Activated naive CD4-positive, alpha-beta T cell treated with anti-CD3 and anti-CD28 coated beads, Interleukin-2, amount 50 U/mL, for 24 hours (primary cell): ENCODE measurements at regions not wholly inside any gene's neighbourhood (a gene's known extent, or its start where the extent isn't known, plus 50 kb on each side); places are given as distances from the start of the nearest gene placed in this dataset.

Experiments
- H3K27ac Mint-ChIP-seq: one replicate; pipeline ENCODE4 v1.8.0; 2021; ENCODE audit warnings: mild to moderate bottlenecking, mixed read lengths
- H3K27me3 Mint-ChIP-seq: one replicate; pipeline ENCODE4 v1.8.0; 2021; ENCODE audit warnings: mixed read lengths
- H3K36me3 Mint-ChIP-seq: one replicate; pipeline ENCODE4 v1.8.0; 2021; ENCODE audit warnings: mixed read lengths
- H3K4me1 Mint-ChIP-seq: one replicate; pipeline ENCODE4 v1.8.0; 2021; ENCODE audit warnings: mixed read lengths
- H3K4me3 Mint-ChIP-seq: one replicate; pipeline ENCODE4 v1.8.0; 2021; ENCODE audit warnings: mild to moderate bottlenecking, mixed read lengths
- H3K9me3 Mint-ChIP-seq: one replicate; pipeline ENCODE4 v1.8.0; 2021; ENCODE audit warnings: mixed read lengths

DNA sequence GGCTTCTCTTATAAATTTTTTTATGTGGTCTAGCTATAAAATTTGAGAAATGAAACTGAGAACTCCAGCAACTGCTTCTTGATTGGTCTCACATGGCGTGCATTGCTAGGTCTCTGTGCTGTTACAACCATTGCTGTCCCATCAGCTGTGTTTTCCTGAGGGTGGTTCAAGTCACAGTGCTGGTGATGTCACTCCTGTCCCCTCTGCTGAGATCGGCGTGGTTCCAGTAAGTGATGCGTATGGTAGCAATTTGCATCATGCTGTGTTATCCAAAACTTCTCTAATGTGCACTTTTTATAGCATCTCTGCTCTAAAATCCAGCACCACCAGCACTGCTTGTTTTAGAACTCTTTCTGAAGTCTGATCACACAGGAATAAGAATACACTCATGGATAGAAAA, 112.6 kb upstream of the ZNF608 start:
- Mint-ChIP-seq H3K4me1 (no peaks in the 10 kb centered on the region), H3K4me3 (no peak overlapping the region), H3K27me3 (peaks cover 1% of the 10 kb centered on the region), H3K9me3 (no peaks in the 10 kb centered on the region), H3K27ac (no peak overlapping the region), H3K36me3 (no peaks in the 10 kb centered on the region)

DNA sequence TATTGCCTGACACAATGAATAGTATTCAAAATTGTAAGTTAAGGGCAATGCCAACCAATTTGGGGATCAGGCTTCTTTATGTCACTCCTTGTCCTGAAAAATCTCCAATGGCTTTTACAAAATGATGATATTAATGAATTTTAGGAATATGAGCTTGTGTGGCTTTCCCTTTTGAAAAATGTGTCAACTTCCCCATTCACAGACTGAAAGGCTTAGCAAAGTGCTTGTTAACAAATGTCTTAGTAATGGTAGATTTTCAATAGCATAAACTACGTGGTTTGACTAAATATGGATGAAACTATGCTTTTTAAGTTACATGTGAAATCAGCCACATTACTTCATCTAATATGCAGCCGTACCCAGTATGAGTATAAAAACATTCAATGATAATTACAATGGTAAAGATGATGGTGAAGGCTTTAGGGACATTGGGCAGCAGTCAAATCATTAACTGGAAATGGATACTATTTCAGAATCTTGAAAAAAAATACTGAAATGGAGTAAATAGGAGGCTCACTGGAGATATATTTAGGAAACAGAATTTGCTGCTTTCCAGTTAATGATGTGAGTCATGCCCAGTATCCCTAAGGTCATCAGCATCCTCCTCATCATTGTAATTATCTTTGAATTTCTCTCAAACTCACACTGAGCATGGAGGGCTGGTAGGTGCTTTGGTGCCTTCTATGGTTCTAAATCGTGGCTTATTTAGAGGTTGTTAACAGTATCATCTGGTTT, 113.3 kb upstream of the ZNF608 start:
- no peak overlapping the region for H3K27ac Mint-ChIP-seq
- H3K36me3 Mint-ChIP-seq = no peaks in the 10 kb centered on the region
- H3K4me1 Mint-ChIP-seq = no peaks in the 10 kb centered on the region
- H3K27me3 Mint-ChIP-seq = peaks cover 1% of the 10 kb centered on the region
- no peaks in the 10 kb centered on the region for H3K9me3 Mint-ChIP-seq
- no peak overlapping the region for H3K4me3 Mint-ChIP-seq

DNA sequence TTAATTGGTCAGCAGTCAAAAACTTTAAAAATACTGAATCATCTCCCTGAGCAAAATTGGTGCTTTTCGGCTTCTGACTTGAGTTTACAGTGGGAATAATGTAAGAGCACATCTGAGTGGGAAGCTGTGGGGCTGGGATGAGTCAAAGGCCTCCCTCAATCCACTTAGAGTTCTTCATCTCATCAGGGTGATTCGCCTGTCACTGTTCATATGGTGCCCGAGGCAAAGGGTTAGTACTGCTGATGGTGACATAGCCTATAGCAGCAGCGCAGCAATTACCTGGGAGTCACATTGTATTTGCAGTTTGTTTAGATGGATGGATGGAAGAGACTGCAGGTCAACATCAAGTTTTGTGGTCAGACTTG, 113.8 kb upstream of the ZNF608 start:
- H3K27me3 Mint-ChIP-seq = peaks cover 1% of the 10 kb centered on the region
- no peak overlapping the region for H3K27ac Mint-ChIP-seq
- H3K36me3 Mint-ChIP-seq = no peaks in the 10 kb centered on the region
- H3K4me3 Mint-ChIP-seq = no peak overlapping the region
- no peaks in the 10 kb centered on the region for H3K4me1 Mint-ChIP-seq
- H3K9me3 Mint-ChIP-seq = no peaks in the 10 kb centered on the region

- no peaks in the 10 kb centered on the region for H3K9me3 Mint-ChIP-seq
- peaks cover 4% of the 10 kb centered on the region for H3K4me1 Mint-ChIP-seq
- H3K27me3 Mint-ChIP-seq = no peaks in the 10 kb centered on the region
- H3K4me3 Mint-ChIP-seq = no peak overlapping the region
- H3K36me3 Mint-ChIP-seq = no peaks in the 10 kb centered on the region
- H3K27ac Mint-ChIP-seq = no peak overlapping the region
Observed at GRCh38 chr5:124865066-124865465, 118.6 kb upstream of the ZNF608 start.

DNA sequence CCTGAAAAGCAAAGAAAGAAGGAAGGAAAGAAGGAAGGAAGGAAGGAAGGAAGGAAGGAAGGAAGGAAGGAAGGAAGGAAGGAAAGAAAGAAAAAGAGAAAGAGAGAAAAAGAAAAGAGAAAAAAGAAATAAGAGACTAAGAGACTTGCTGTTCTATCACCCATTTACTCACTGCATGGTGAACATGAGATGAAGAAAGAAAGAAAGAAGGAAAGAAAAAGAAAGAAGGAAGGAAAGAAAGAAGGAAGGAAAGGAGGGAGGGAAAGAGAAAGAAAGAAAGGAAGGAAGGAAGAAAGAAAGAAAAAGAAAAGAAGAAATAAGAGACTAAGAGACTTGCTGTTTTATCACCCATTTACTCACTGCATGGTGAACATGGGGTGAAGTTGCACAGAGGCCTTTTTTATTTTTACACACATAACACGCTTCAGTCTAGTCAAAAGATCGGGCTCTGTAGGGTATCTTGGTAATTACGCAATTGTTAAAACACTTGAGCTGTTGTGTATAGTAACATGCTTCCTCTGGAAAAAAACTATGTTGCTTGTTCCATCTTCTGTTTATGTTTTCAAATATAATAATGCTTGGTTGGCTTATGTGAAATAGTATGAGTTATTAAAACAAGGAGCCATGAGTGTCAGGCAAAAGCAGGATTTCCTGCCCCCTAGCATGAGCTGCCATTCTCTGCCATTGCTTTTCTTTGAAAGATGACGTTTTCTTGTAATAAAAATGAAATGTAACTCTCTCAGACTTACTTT, 119.3 kb upstream of the ZNF608 start:
- H3K4me3 Mint-ChIP-seq = no peak overlapping the region
- H3K9me3 Mint-ChIP-seq = no peaks in the 10 kb centered on the region

DNA sequence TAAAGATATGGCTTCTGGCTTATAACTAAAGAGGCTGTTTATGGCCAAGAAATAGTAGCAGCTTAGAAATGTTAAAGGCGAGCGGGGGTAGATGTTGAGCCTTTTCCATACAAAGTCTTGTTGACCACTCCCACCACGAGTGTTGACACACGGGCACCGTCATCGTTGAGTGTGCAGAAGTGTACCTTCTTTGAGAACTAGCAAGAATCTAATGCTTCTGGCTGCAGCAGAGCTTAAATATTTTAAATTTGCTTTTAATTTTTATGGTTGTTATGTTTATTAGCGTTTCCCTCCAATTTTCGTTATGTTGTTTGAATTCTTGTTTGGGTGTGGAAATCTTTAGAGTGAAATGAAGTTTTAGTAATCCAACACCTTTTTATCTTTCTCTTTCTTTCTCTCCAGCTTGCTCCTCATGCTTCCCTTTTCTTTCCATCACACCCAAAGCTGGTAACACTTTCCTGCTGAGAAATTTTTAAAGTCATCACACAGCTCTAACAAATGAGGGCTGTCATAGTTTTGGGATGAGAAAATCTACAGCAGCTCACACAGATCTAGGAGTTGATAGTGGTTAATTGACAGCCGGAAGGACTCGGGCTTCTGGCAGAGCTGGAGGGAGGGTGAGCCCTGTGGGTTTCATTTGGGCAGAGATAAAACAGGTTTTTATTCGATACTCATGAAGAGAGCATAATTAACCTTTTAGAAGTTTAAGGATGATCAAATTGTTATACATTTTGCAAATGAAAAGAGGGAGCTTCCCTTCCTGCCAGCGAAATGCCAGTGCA, 120.1 kb upstream of the ZNF608 start:
- Mint-ChIP-seq H3K9me3 (no peaks in the 10 kb centered on the region), H3K27me3 (no peaks in the 10 kb centered on the region), H3K4me3 (no peak overlapping the region), H3K4me1 (peaks cover 4% of the 10 kb centered on the region), H3K27ac (no peak overlapping the region), H3K36me3 (no peaks in the 10 kb centered on the region)

More for the DNA sequence above, 119.3 kb upstream of the ZNF608 start:
- Mint-ChIP-seq H3K27ac (no peak overlapping the region), H3K27me3 (no peaks in the 10 kb centered on the region), H3K36me3 (no peaks in the 10 kb centered on the region), H3K4me1 (peaks cover 4% of the 10 kb centered on the region)

- no peak overlapping the region for H3K27ac Mint-ChIP-seq
- H3K27me3 Mint-ChIP-seq = no peaks in the 10 kb centered on the region
- H3K36me3 Mint-ChIP-seq = no peaks in the 10 kb centered on the region
- no peaks in the 10 kb centered on the region for H3K9me3 Mint-ChIP-seq
- H3K4me1 Mint-ChIP-seq = peaks cover 4% of the 10 kb centered on the region
- H3K4me3 Mint-ChIP-seq = no peak overlapping the region
Observed at GRCh38 chr5:124867137-124867704, 120.8 kb upstream of the ZNF608 start.

GRCh38 chr5:124868676-124869075, 122.2 kb upstream of the ZNF608 start:
- H3K9me3 Mint-ChIP-seq = no peaks in the 10 kb centered on the region
- H3K36me3 Mint-ChIP-seq = no peaks in the 10 kb centered on the region
- H3K27ac Mint-ChIP-seq = no peak overlapping the region

DNA sequence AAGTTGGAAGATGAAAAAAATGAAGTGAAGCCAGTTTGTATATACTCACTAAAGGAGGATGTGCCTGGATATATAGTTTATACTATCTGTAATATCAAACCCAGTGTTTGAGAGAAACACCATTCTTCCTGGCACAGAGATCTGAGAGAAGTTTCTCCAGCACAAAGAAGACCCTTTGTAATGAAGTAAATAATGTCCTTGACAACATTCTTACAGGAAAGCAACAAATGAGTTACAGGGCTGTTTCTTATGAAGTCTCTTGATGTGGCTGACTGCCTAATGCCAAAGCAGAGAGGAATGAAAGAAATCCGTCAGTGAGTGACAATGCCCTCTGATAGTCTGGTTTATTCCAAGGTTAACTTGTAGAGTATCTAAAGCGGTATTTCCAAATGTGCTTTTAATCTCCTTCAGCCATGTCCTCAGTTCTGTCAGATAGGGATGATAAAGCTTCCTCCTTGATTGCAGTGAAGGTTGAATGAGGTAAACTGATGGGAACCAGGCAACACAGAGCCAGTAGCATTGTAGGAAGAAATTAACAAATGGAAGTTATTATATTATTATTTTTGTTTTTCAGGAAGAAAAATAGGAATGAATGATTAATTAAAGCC, 123.1 kb upstream of the ZNF608 start:
- Mint-ChIP-seq H3K4me3 (no peak overlapping the region), H3K36me3 (no peaks in the 10 kb centered on the region), H3K27ac (no peak overlapping the region), H3K4me1 (peaks cover 4% of the 10 kb centered on the region), H3K9me3 (no peaks in the 10 kb centered on the region), H3K27me3 (no peaks in the 10 kb centered on the region)

More at GRCh38 chr5:124868676-124869075, 122.2 kb upstream of the ZNF608 start:
- peaks cover 4% of the 10 kb centered on the region for H3K4me1 Mint-ChIP-seq
- no peak overlapping the region for H3K4me3 Mint-ChIP-seq
- no peaks in the 10 kb centered on the region for H3K27me3 Mint-ChIP-seq

DNA sequence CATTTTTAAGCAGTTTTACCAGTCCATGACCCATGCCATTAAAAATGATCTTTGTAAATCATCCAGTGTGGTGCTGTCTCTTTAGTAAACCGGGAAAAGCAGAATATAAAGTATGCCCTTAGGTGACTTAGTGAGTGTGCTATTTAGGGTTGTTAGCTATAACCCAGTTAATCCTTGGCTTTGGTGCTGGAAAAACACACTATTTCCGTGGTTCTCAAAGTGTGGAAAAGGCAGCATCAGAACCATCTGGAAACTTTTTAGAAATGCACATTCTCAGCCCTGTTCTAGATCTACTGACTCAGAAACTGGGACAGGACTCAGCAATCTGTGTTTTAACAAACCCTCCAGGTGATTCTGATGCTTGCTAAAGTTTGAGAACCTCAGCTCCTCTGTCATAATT, 123.6 kb upstream of the ZNF608 start:
- H3K36me3 Mint-ChIP-seq = no peaks in the 10 kb centered on the region
- peaks cover 4% of the 10 kb centered on the region for H3K4me1 Mint-ChIP-seq
- no peaks in the 10 kb centered on the region for H3K9me3 Mint-ChIP-seq
- H3K4me3 Mint-ChIP-seq = no peak overlapping the region
- no peaks in the 10 kb centered on the region for H3K27me3 Mint-ChIP-seq
- no peak overlapping the region for H3K27ac Mint-ChIP-seq

- H3K4me1 Mint-ChIP-seq = peaks cover 4% of the 10 kb centered on the region
- H3K9me3 Mint-ChIP-seq = no peaks in the 10 kb centered on the region
- H3K4me3 Mint-ChIP-seq = no peak overlapping the region
- no peaks in the 10 kb centered on the region for H3K27me3 Mint-ChIP-seq
- H3K27ac Mint-ChIP-seq = no peak overlapping the region
- no peaks in the 10 kb centered on the region for H3K36me3 Mint-ChIP-seq
Observed at GRCh38 chr5:124871303-124871702, 124.9 kb upstream of the ZNF608 start.

DNA sequence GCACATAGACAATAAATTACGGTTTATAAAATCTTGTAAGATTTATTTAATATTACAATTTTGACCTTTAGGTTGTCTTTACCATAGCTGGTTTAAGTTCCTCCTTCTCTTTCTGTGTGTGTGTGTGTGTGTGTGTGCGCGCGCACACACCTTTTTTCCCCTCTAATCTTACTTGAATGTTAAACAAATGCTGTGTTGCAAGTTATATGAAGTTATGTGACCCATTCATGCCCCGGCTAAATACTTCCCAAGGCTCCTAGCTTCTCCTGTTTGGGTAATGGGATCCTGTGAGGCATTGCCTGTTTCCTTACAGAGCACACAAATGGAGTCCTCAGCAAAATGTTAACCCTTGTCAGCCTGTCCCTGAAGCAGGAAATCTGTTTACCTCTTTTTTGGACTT, 125.6 kb upstream of the ZNF608 start:
- Mint-ChIP-seq H3K9me3 (peaks cover 5% of the 10 kb centered on the region), H3K36me3 (no peaks in the 10 kb centered on the region), H3K4me1 (no peaks in the 10 kb centered on the region), H3K4me3 (no peak overlapping the region), H3K27me3 (no peaks in the 10 kb centered on the region), H3K27ac (no peak overlapping the region)

DNA sequence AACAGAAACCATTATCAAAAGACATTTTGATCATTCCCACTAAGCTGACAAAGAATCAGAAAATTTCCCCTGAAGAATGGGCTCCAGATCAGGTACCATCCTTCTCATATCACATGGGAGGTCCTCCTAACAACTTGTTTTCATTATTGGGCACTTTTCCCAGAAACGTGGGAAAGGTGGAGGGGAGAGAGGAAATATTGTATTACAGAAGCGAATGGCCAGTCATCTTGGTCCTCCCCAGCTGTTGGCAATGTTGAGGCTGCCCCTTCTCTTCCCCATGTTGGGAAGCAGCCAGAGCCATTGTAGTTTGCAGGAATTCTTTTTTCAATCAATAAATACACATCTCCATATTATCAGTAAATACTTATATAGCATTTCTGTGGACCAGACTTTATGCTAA, 126.2 kb upstream of the ZNF608 start:
- Mint-ChIP-seq H3K9me3 (peaks cover 5% of the 10 kb centered on the region), H3K4me3 (no peak overlapping the region)

DNA sequence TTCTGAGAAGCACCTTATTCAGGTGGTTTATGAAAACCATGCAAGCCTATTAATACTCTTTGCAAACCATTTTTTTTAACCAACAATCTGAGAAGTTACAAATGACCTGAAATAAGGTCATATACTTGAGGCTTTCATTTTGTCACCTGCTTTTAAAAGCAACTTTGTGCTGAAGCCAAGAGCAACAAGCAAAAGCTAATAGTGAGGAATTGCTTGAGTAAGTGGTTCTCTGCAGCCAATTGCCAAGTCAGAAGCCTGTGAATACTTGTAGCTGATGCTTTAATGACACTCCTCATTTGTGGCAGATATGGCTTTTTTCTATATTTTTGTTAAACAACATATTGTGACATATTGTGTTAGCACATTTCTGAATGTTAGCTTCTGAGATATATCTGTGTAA, 126.7 kb upstream of the ZNF608 start:
- no peaks in the 10 kb centered on the region for H3K27me3 Mint-ChIP-seq
- H3K27ac Mint-ChIP-seq = no peak overlapping the region
- H3K36me3 Mint-ChIP-seq = no peaks in the 10 kb centered on the region
- H3K4me3 Mint-ChIP-seq = no peak overlapping the region
- no peaks in the 10 kb centered on the region for H3K4me1 Mint-ChIP-seq
- peaks cover 5% of the 10 kb centered on the region for H3K9me3 Mint-ChIP-seq

More for the DNA sequence above, 126.2 kb upstream of the ZNF608 start:
- Mint-ChIP-seq H3K36me3 (no peaks in the 10 kb centered on the region), H3K4me1 (no peaks in the 10 kb centered on the region), H3K27ac (no peak overlapping the region), H3K27me3 (no peaks in the 10 kb centered on the region)

DNA sequence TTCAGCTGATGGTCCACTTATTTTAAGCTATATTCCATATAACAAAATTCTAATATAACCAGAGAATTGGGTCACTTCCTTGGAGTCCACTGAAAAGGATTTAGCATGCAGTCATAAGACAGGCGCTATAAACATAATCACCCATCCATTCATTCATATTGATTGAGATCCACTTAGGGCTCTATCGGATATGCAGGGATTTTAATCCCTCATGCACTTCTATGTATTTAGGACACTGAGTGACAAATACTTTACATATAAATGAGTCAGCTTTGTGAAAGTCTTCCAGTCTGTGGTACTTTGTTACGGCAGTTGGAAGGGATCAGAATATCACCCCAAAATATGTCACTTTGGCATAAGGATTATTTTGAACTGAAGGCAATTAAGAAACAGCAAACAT, 127.3 kb upstream of the ZNF608 start:
- H3K4me1 Mint-ChIP-seq = no peaks in the 10 kb centered on the region
- peaks cover 5% of the 10 kb centered on the region for H3K9me3 Mint-ChIP-seq
- H3K36me3 Mint-ChIP-seq = no peaks in the 10 kb centered on the region
- H3K4me3 Mint-ChIP-seq = no peak overlapping the region
- no peak overlapping the region for H3K27ac Mint-ChIP-seq
- H3K27me3 Mint-ChIP-seq = no peaks in the 10 kb centered on the region
